ENCODE measurements at regions not wholly inside any gene's neighbourhood (a gene's known extent, or its start where the extent isn't known, plus 50 kb on each side); places are given as distances from the start of the nearest gene placed in this dataset.

GRCh38 chr18:31243740-31244512 is 74.0 kb upstream of the DSG1 start:
- no peaks in the 10 kb centered on the region for H3K9me3 Mint-ChIP-seq (ENCODE audit: unreplicated experiment)
- no peak for DNase-seq (ENCODE audit: unreplicated experiment)
- no TSS peak for BruUV-seq (replicated peaks)
- H3K4me1 Mint-ChIP-seq (ENCODE audit: insufficient read depth, unreplicated experiment) = peaks cover 43% of the 10 kb centered on the region
- intact Hi-C loops (cut with micrococcal nuclease) = loop anchor here (5.0 to 10.0 kb wide), 2 partner anchors 142 to 259 kb away; partner anchors contain the start of gene DSC2
- no peak overlapping the region for H3K4me3 Mint-ChIP-seq (ENCODE audit: unreplicated experiment)
- TF ChIP-seq CTCF (IDR thresholded peaks at IDR 0.05; ENCODE audit: unreplicated experiment) = no peak
- no peaks in the 10 kb centered on the region for H3K27me3 Mint-ChIP-seq (ENCODE audit: insufficient read depth, unreplicated experiment)
- CTCF ChIA-PET = interaction anchor here (0.5 to 2.4 kb wide), 12 partner anchors 12 to 246 kb away, joined by 3 to 6 read pairs (median 3); no protein-coding TSS in a partner anchor
- H3K27ac Mint-ChIP-seq (ENCODE audit: low read depth, unreplicated experiment) = no peak overlapping the region
- H3K36me3 Mint-ChIP-seq (ENCODE audit: insufficient read depth, unreplicated experiment) = no peaks in the 10 kb centered on the region
- POLR2A ChIA-PET = interaction anchor here (0.6 to 13.0 kb wide), 20 partner anchors 8 to 268 kb away, joined by 3 to 187 read pairs (median 20); partner anchors contain the start of genes DSC2, DSC3 and DSG3

GRCh38 chr18:31244771-31245394 is 73.1 kb upstream of the DSG1 start:
- BruUV-seq (replicated peaks) = no TSS peak
- TF ChIP-seq CTCF (IDR thresholded peaks at IDR 0.05; ENCODE audit: unreplicated experiment) = no peak
- Mint-ChIP-seq H3K27me3 (ENCODE audit: insufficient read depth, unreplicated experiment) (no peaks in the 10 kb centered on the region), H3K36me3 (ENCODE audit: insufficient read depth, unreplicated experiment) (no peaks in the 10 kb centered on the region), H3K4me1 (ENCODE audit: insufficient read depth, unreplicated experiment) (peaks cover 43% of the 10 kb centered on the region), H3K27ac (ENCODE audit: low read depth, unreplicated experiment) (peak overlapping the region; percentile 39), H3K4me3 (ENCODE audit: unreplicated experiment) (peak overlapping the region; percentile 60), H3K9me3 (ENCODE audit: unreplicated experiment) (no peaks in the 10 kb centered on the region)
- intact Hi-C loops (cut with micrococcal nuclease) = loop anchor here (5.0 to 10.0 kb wide), 2 partner anchors 143 to 260 kb away; partner anchors contain the start of gene DSC2
- CTCF ChIA-PET = interaction anchor here (0.5 to 2.4 kb wide), 8 partner anchors 11 to 245 kb away, joined by 3 to 6 read pairs (median 4); no protein-coding TSS in a partner anchor
- POLR2A ChIA-PET = interaction anchor here (0.6 to 13.0 kb wide), 21 partner anchors 13 to 269 kb away, joined by 3 to 187 read pairs (median 8); partner anchors contain the start of genes DSC2, DSC3 and DSG3
- DNase-seq (ENCODE audit: unreplicated experiment) = no peak

GRCh38 chr18:31245820-31246219 is 72.1 kb upstream of the DSG1 start:
- H3K9me3 Mint-ChIP-seq (ENCODE audit: unreplicated experiment) = no peaks in the 10 kb centered on the region
- H3K36me3 Mint-ChIP-seq (ENCODE audit: insufficient read depth, unreplicated experiment) = no peaks in the 10 kb centered on the region
- no TSS peak for BruUV-seq (replicated peaks)
- peak; percentile 69 for DNase-seq (ENCODE audit: unreplicated experiment)
- H3K27ac Mint-ChIP-seq (ENCODE audit: low read depth, unreplicated experiment) = peak overlapping the region; percentile 92
- TF ChIP-seq CTCF (IDR thresholded peaks at IDR 0.05; ENCODE audit: unreplicated experiment) = no peak
- ChIA-PET CTCF (interaction anchor here (1.1 to 2.4 kb wide), 3 partner anchors 10 to 23 kb away, joined by 4 to 6 read pairs (median 5); no protein-coding TSS in a partner anchor), POLR2A (interaction anchor here (1.0 to 13.0 kb wide), 15 partner anchors 12 to 268 kb away, joined by 3 to 187 read pairs (median 62); partner anchors contain the start of genes DSC2, DSC3, DSG2 and DSG3)
- no peaks in the 10 kb centered on the region for H3K27me3 Mint-ChIP-seq (ENCODE audit: insufficient read depth, unreplicated experiment)
- no peak overlapping the region for H3K4me3 Mint-ChIP-seq (ENCODE audit: unreplicated experiment)
- peaks cover 44% of the 10 kb centered on the region for H3K4me1 Mint-ChIP-seq (ENCODE audit: insufficient read depth, unreplicated experiment)
- intact Hi-C loops (cut with micrococcal nuclease) = loop anchor here (10.0 kb wide), 1 partner anchor 261 kb away; no protein-coding TSS in a partner anchor
